HG03135 (cell line): ENCODE measurements at regions not wholly inside any gene's neighbourhood (a gene's known extent, or its start where the extent isn't known, plus 50 kb on each side); places are given as distances from the start of the nearest gene placed in this dataset.
"Not testable (repeated sequence)": the region's sequence is repeated elsewhere in the genome, so short reads cannot be mapped to it uniquely, and the experiment has no call there.

Source experiments
- ATAC-seq: cut with Tn5 transposase; IDR thresholded peaks from one replicate; pipeline ENCODE4 v1.9.1; 2021; ENCODE audit warnings: mild to moderate bottlenecking, moderate library complexity; ENCODE audit not compliant: unreplicated experiment

DNA sequence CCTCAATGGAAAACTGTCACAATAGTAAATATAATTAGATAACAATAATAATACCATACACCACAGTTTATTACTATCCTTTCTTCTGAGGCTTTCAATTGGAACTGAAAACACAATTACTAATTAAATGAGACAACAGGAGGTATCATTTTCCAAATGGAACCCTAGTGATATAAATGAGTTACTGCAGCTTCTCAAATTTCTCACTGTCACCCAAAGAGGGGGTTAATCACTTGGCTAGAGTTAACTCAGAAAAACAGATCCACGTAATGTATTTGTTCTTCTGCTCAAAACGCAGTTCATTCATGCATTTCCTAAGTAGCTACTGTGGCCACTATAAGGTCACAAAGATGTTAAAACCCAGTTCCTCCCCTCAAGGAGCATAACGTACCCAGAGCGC, 120.9 kb upstream of the FOXN3 start:
- no peak for ATAC-seq

DNA sequence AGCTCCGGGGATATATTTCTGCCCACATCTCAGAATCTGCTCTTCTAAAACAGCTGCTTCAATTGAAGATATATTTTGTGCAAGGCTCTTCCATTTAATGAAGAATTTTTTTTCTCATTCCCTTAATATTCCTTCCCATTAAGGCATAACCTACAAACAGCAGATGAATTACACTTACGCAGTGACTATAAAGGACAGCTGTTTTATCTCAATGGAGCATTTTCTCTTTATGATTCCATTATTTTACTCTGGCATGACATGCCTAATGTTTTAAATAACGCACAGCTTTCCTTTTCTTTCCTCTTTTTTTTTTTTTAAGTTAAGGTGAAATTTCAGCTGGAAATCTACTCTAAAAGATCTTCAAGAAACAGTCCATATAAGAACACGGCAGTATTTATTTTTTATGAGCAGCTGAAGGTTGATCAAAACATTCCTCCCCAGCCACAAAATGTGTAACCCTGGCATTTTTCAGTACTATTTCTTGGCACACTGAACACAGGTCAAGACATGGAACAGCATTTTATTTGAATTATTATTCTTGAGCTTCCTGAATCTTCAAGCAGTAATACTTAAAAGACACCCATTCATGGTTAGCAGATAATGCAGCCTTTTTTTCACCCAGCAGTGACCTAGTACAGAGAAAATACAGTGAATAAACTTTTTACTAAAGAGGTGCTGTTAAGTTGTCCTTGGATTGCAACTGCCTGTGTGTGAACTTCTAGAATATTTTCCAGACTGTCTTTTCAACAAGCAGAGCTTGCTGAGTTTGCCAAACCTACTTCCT, 118.1 kb upstream of the FOXN3 start:
- ATAC-seq: no peak

- no peak for ATAC-seq
Measured at GRCh38 chr14:89533766-89534165, 116.7 kb upstream of the FOXN3 start.

DNA sequence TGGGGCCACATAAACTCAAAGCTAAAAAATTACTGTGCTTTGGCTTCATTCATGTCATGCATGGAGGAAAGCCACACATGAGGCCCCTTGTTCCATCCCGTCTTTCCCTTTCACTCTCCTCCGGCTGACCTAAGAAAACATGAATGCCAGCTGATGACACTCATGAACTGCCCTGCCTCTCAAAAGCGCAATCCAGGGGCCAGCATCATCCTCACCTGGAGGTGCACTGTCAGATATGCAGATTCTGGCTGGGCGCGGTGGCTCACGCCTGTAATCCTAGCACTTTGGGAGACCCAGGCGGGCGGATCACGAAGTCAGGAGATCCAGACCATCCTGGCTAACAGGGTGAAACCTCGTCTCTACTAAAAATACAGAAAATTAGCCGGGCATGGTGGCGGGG, 116.1 kb upstream of the FOXN3 start:
- no peak for ATAC-seq

DNA sequence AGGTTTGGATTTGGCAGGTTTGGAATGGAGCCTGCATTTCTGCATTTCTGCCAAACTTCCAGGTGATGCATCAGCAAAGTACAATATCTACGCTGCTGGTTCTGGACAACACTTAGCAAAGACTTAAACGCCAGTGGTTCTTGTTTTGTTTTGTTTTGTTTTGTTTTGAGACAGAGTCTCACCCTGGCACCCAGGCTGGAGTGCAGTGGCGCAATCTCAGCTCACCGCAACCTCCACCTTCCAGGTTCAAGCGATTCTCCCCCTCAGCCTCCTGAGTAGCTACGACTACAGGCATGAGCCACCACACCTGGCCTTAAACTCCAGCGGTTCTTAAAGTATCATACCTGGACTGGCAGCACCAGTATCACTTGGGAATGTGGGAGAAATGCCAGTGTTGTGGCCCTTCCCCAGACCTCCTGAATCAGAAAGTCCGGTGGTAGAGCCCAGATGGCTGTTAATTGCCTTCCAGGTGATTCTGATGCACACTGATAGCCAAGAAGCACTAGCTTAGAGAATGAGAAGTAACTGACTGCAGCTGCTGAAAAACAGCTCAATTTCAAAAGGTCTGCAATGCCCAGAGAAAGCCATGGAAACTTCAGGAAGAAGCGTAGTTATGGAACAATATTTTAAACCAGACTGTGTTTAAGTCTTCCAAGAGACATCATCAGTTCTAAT, 114.8 kb upstream of the FOXN3 start:
- ATAC-seq: no peak

- ATAC-seq: no peak
Measured at GRCh38 chr14:89524990-89525667, 108.1 kb upstream of the FOXN3 start.

DNA sequence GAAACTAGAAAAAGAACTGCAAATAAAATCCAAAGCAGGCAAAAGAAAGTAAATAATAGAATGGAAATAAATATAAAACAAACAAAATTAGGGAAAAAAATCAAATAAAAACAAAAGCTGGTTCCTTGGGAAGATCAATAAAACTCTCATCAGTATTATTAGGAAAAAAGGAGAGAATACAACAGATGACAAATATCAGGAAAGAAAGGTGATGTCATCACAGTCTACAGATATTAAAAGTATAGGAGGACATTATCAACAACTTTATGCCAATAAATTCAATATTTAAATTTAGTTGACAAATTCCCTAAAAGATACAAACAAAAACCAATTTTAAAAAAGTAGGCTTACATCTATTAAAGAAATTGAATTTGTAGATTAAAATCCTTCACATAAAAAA, 107.4 kb upstream of the FOXN3 start:
- ATAC-seq: no peak

DNA sequence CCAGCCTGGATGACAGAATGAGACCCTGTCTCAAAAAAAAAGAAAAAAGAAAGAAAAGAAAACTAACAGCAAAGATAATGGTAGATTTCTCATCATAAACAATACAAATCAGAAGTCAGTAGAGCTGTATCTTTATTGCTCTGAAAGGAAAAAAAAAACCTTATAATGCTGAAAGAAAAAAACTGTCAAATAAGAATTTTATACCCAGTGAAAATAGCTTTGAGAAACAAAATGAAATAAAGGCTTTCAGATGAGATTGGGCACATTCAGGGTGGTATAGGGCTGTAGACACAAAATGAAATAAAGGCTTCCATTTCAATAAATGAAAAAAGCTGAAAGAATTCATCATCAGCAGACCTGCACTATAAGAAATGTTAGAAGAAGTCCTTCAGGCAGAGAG, 105.0 kb upstream of the FOXN3 start:
- ATAC-seq: no peak

DNA sequence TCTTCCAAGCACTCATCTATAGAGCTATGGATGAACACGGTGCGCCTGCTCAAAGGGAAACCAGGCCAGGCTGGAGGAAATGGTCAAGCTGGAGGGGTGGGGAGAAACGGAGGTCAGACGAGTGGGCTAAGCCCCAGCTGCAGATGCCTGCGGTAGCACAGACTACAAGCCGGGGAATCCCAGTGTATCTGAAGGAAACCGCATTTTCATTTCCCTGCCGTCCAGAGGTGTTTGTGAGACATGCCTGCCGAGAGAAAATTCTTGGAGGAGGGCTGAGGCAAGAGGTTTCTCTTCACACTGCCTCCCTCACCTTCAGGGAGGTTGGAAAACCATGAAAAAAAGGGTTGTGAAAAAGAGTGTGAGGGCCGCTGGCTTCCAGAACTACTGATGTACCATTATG, 102.0 kb upstream of the FOXN3 start:
- ATAC-seq: no peak

- ATAC-seq: no peak
Measured at GRCh38 chr14:89516173-89516572, 99.1 kb upstream of the FOXN3 start.

- ATAC-seq: no peak
Measured at GRCh38 chr14:89514601-89515000, 97.6 kb upstream of the FOXN3 start.

- no peak for ATAC-seq
Measured at GRCh38 chr14:89509891-89510290, 92.9 kb upstream of the FOXN3 start.

DNA sequence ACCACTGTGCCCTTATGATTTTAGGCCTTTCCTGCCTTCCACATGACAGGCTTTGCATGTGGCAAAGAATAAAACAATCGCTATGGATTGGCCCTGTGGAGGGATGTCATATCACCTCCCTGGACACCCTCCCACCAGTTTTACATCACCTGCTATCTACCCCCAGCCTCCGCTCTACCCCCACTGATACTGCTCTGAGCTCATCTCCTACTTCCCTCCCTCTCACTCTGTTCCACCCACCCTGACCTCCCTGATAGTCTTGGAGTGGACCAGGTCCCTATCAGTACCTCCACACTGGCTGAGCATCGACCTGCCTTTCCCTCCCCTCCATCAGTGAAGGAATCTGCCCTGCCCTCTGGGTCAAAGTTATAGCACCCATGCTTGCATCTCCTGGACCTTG, 91.8 kb upstream of the FOXN3 start:
- ATAC-seq: no peak

GRCh38 chr14:89507926-89508460, 91.0 kb upstream of the FOXN3 start:
- no peak for ATAC-seq

- ATAC-seq: no peak
Measured at GRCh38 chr14:89507521-89507920, 90.5 kb upstream of the FOXN3 start.

DNA sequence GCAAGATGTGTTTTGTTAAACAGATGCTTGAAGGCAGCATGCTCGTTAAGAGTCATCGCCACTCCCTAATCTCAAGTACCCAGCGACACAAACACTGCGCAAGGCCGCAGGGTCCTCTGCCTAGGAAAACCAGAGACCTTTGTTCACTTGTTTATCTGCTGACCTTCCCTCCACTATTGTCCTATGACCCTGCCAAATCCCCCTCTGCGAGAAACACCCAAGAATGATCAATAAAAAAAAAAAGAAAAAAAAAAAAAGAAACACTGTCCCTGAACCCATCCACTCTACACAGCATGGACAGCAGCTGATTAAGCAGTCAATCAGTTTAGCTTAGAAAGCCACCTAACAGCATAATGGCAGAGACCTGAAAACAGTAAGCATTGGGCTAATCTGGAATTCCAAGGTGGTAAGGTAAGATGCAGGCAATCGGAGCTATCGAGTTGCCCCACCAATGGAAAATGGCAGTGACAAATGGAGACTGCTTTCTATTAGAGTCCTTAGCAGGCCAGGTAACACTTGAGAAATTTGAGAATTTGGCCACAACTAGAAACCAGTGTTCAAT, 89.9 kb upstream of the FOXN3 start:
- ATAC-seq: not testable (repeated sequence)

DNA sequence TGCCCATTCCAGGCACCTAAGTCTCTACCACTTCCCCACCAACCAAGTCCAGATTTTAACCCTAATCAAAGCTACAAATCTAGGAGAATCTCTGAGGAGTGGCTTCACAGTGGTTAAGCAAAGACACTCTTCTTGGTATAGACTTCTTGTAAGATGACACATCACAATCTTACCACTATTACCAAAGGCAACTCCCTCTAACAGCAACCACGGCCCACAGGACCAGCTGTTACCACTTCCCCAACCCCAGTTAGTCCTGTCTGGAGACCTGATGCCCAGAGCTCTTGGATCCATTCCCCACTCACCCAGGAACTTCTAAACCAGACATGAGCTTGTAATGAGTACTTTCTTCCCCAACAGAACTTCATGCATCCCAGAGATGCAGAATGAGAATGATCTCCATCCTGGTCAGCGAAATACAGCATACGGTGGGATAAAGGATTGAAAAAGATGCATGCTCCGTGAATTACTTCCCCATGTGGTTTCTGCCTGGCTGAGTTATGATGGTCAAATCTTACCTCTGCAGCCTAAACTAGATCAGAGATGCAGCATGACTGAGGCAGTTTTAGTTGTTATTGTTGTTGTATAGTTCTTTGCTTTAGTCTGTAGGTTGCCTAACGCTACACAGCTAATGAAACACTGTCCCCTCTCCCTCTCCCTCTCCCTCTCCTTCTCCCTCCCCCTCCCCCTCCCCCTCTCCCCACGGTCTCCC, 87.7 kb upstream of the FOXN3 start:
- peak; percentile 65 for ATAC-seq

DNA sequence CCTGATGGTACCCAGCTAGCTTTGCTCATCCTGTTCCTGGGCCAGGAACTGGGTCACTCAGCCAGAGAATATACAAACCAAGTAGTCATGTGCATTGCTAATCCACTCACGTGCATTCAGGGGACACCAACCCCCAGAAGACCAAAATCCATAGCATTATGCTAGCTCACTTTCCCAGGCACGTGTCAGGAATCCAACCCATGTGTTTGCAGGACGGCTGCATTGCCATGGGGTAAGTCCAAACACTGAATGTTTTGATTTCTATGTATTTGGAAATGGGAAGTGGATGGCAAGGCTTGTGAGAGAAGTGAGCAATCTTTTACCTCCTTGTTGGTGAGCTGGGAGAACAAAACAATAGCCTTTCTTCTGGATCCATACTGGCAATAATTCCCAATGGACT, 87.1 kb upstream of the FOXN3 start:
- ATAC-seq: no peak

GRCh38 chr14:89503431-89503996, 86.5 kb upstream of the FOXN3 start:
- ATAC-seq: no peak

DNA sequence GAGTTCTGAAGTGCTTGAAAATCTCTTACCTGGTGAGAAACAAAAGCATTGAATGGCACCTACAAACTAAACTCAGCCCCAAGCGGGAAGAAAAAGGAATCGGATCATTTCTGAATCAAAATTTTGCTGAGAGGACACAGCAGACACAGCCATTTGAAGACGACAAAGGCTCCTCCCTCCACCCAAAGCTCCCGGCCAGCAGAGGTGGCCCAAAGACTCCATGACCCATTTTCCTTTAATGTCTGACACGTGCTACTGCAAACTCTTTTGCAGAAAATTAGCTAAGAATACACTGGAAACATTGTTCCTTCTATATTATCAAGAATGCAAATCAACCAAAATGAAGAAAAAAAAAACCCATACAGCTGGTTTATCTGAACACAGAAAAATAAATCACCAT, 85.9 kb upstream of the FOXN3 start:
- ATAC-seq: no peak

GRCh38 chr14:89501381-89501780, 84.3 kb upstream of the FOXN3 start:
- no peak for ATAC-seq
